WTC11 (cell line): ENCODE measurements at regions not wholly inside any gene's neighbourhood (a gene's known extent, or its start where the extent isn't known, plus 50 kb on each side); places are given as distances from the start of the nearest gene placed in this dataset.

ENCODE experiments used
- ATAC-seq: fragments of 200-7000 bp; cut with Tn5 transposase; 2 replicates; pipeline ENCODE4 v1.10.0; 2021; ENCODE audit warnings: mild to moderate bottlenecking, moderate library complexity
- CTCF ChIA-PET: fragments of 300-600 bp; sonication (Branson Sonifier 250); formaldehyde crosslinking; loops from one replicate; lab custom pipeline; 2021; ENCODE audit warnings: antibody characterized with exemption; lab: Charles Lee
- POLR2A ChIA-PET: fragments of 350-600 bp; sonication (Branson Sonifier 250); formaldehyde crosslinking; loops from one replicate; lab custom pipeline; 2021; ENCODE audit warnings: antibody characterized with exemption; lab: Charles Lee
- DNase-seq: peaks from one replicate; pipeline ENCODE4 v3.0.0; 2021; ENCODE audit warnings: low spot score
- H3K27ac Mint-ChIP-seq: 2 replicates; pipeline ENCODE4 v1.8.0; 2021; ENCODE audit warnings: mixed read lengths
- H3K27me3 Mint-ChIP-seq: 2 replicates; pipeline ENCODE4 v1.8.0; 2021; ENCODE audit warnings: low read depth, mild to moderate bottlenecking, moderate library complexity, mixed read lengths
- H3K36me3 Mint-ChIP-seq: 2 replicates; pipeline ENCODE4 v1.8.0; 2021; ENCODE audit warnings: mixed read lengths
- H3K4me1 Mint-ChIP-seq: 2 replicates; pipeline ENCODE4 v1.8.0; 2022; ENCODE audit warnings: mixed read lengths
- H3K4me3 Mint-ChIP-seq: 2 replicates; pipeline ENCODE4 v1.8.0; 2021; ENCODE audit warnings: mild to moderate bottlenecking, moderate library complexity, mixed read lengths
- H3K9me3 Mint-ChIP-seq: 2 replicates; pipeline ENCODE4 v1.8.0; 2021; ENCODE audit warnings: mixed read lengths
- CREB1 ChIP-seq: sonication (generic); formaldehyde crosslinking; IDR thresholded peaks from 2 replicates; pipeline ENCODE4 v1.8.0; 2023; ENCODE audit warnings: mild to moderate bottlenecking, missing genetic modification reagents
- EMX1 ChIP-seq: fragments of 250-450 bp; sonication (Bioruptor Pico); IDR thresholded peaks from 2 replicates; pipeline ENCODE4 v1.8.0; 2021; ENCODE audit warnings: mild to moderate bottlenecking
- ESRRA ChIP-seq: sonication (generic); formaldehyde crosslinking; IDR thresholded peaks from 2 replicates; pipeline ENCODE4 v1.8.1; 2022; ENCODE audit warnings: mild to moderate bottlenecking, missing genetic modification reagents, borderline replicate concordance
- FOXJ3 ChIP-seq: sonication (generic); formaldehyde crosslinking; IDR thresholded peaks from 2 replicates; pipeline ENCODE4 v1.9.0; 2021; ENCODE audit warnings: missing genetic modification reagents, mild to moderate bottlenecking, borderline replicate concordance
- FOXP1 ChIP-seq: sonication (generic); formaldehyde crosslinking; IDR thresholded peaks from 2 replicates; pipeline ENCODE4 v1.8.0; 2022; ENCODE audit warnings: missing genetic modification reagents, mild to moderate bottlenecking, moderate library complexity, borderline replicate concordance
- GABPB1 ChIP-seq: sonication (generic); formaldehyde crosslinking; IDR thresholded peaks from 2 replicates; pipeline ENCODE4 v1.8.1; 2023; ENCODE audit warnings: mild to moderate bottlenecking, missing genetic modification reagents
- GRHL2 ChIP-seq: fragments of 250-450 bp; sonication (Bioruptor Pico); IDR thresholded peaks from 2 replicates; pipeline ENCODE4 v1.8.0; 2022; ENCODE audit warnings: mild to moderate bottlenecking, moderate library complexity; ENCODE audit not compliant: insufficient replicate concordance, severe bottlenecking
- JUN ChIP-seq: sonication (generic); formaldehyde crosslinking; IDR thresholded peaks from 2 replicates; pipeline ENCODE4 v1.8.0; 2023; ENCODE audit warnings: mild to moderate bottlenecking, missing genetic modification reagents
- NFATC4 ChIP-seq: fragments of 250-450 bp; sonication (Bioruptor Pico); IDR thresholded peaks from 2 replicates; pipeline ENCODE4 v1.9.0; 2021; ENCODE audit warnings: mild to moderate bottlenecking
- OVOL2 ChIP-seq: fragments of 250-450 bp; sonication (Bioruptor Pico); IDR thresholded peaks from 2 replicates; pipeline ENCODE4 v1.9.0; 2021; ENCODE audit warnings: mild to moderate bottlenecking, borderline replicate concordance
- PRRX2 ChIP-seq: fragments of 250-450 bp; sonication (Bioruptor Pico); IDR thresholded peaks from 2 replicates; pipeline ENCODE4 v1.8.0; 2021; ENCODE audit warnings: mild to moderate bottlenecking
- RELA ChIP-seq: sonication (generic); formaldehyde crosslinking; IDR thresholded peaks from 2 replicates; pipeline ENCODE4 v1.8.1; 2022; ENCODE audit warnings: missing genetic modification reagents, mild to moderate bottlenecking, borderline replicate concordance
- SMAD3 ChIP-seq: sonication (generic); formaldehyde crosslinking; IDR thresholded peaks from 2 replicates; pipeline ENCODE4 v1.8.0; 2022; ENCODE audit warnings: missing genetic modification reagents, mild to moderate bottlenecking, borderline replicate concordance
- SOX15 ChIP-seq: fragments of 250-450 bp; sonication (Bioruptor Pico); IDR thresholded peaks from 2 replicates; pipeline ENCODE4 v1.9.0; 2021; ENCODE audit warnings: mild to moderate bottlenecking
- ZNF138 ChIP-seq: sonication (generic); formaldehyde crosslinking; conservative IDR thresholded peaks from 2 replicates; pipeline ENCODE4 v1.8.1; 2022; ENCODE audit warnings: mild to moderate bottlenecking, moderate library complexity, missing genetic modification reagents
- ZNF232 ChIP-seq: sonication (generic); formaldehyde crosslinking; IDR thresholded peaks from 2 replicates; pipeline ENCODE4 v1.8.0; 2022; ENCODE audit warnings: mild to moderate bottlenecking, missing genetic modification reagents
- ZNF317 ChIP-seq: sonication (generic); formaldehyde crosslinking; IDR thresholded peaks from 2 replicates; pipeline ENCODE4 v1.8.1; 2023; ENCODE audit warnings: low read depth, mild to moderate bottlenecking, moderate library complexity, missing genetic modification reagents, borderline replicate concordance
- ZNF423 ChIP-seq: fragments of 250-450 bp; sonication (Bioruptor Pico); IDR thresholded peaks from 2 replicates; pipeline ENCODE4 v2.1.2; 2022; ENCODE audit warnings: mild to moderate bottlenecking, moderate library complexity
- TF ChIP-seq, protein P1 (sequence below): fragments of 250-450 bp; sonication (Bioruptor Pico); IDR thresholded peaks from 2 replicates; pipeline ENCODE4 v2.1.2; 2022; ENCODE audit warnings: mild to moderate bottlenecking, moderate library complexity
- TF ChIP-seq, protein P2 (sequence below): fragments of 250-450 bp; sonication (Bioruptor Pico); IDR thresholded peaks from 2 replicates; pipeline ENCODE4 v1.9.0; 2021; ENCODE audit warnings: mild to moderate bottlenecking, borderline replicate concordance
- TF ChIP-seq, protein P3 (sequence below): sonication (generic); formaldehyde crosslinking; IDR thresholded peaks from 2 replicates; pipeline ENCODE4 v1.8.1; 2023; ENCODE audit warnings: mild to moderate bottlenecking, moderate library complexity, missing genetic modification reagents
- TF ChIP-seq, protein P4 (sequence below): sonication (generic); formaldehyde crosslinking; IDR thresholded peaks from 2 replicates; pipeline ENCODE4 v1.8.1; 2023; ENCODE audit warnings: mild to moderate bottlenecking, missing genetic modification reagents

DNA sequence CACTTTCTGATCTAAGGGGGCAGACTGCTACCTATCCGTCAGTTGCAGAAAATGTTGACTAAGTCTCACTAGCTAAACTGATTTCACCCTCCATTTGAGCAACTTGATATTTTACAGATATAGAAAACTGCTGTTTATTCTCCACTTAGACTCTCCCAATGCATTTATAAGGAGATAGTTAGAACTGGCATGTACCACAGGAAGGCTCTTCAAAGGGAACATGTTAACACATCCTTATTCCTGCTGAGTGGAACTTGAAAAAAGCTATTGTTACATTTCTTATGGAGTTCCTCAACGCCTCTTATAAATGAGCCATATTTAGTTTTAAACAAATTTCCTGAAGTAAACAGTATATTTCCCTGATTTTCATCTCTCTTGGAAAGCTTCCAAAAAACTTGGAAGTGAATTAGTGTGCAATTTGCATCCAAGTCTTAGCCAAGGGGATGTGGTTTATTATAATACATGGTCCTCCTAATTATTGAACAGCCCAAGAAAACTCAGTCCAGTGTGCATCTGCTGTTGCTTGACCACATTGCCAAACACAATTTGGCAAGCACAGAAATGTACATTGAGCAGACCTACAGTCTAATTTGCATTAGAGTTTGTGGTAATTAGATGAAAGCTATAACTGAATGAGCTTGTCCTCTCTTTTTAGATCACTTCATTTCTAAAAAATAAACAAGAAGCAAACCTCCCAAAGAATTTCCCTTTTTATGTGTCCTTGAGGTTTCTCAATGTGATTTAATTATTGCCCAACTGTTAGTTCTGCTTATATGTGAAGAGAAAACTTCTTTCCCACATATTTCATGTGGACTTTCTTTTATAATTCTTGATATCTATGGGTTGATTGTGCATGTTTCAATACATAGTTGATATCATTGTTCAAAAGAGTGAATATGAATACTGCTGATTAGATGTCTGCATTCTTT, 72.6 kb upstream of the DPH6 start:
- ChIA-PET POLR2A (no interaction called here), CTCF (no interaction called here)
- DNase-seq (no peak), ATAC-seq (no peak)
- Mint-ChIP-seq H3K27me3 (no peaks in the 10 kb centered on the region), H3K4me1 (no peaks in the 10 kb centered on the region), H3K27ac (no peak overlapping the region), H3K4me3 (no peak overlapping the region), H3K36me3 (no peaks in the 10 kb centered on the region), H3K9me3 (no peaks in the 10 kb centered on the region)
- no peak for TF ChIP-seq JUN (CRISPR knock-in tag)
- no peak for TF ChIP-seq EMX1 (CRISPR knock-in tag)
- no peak for TF ChIP-seq ZNF232
- TF ChIP-seq FOXP1 (CRISPR knock-in tag) = no peak
- TF ChIP-seq SOX15 = no peak
- no peak for TF ChIP-seq ZNF317 (CRISPR knock-in tag)
- TF ChIP-seq ESRRA (CRISPR knock-in tag) = no peak
- TF ChIP-seq OVOL2 (CRISPR knock-in tag) = no peak
- TF ChIP-seq ZNF423 (CRISPR knock-in tag) = no peak

DNA sequence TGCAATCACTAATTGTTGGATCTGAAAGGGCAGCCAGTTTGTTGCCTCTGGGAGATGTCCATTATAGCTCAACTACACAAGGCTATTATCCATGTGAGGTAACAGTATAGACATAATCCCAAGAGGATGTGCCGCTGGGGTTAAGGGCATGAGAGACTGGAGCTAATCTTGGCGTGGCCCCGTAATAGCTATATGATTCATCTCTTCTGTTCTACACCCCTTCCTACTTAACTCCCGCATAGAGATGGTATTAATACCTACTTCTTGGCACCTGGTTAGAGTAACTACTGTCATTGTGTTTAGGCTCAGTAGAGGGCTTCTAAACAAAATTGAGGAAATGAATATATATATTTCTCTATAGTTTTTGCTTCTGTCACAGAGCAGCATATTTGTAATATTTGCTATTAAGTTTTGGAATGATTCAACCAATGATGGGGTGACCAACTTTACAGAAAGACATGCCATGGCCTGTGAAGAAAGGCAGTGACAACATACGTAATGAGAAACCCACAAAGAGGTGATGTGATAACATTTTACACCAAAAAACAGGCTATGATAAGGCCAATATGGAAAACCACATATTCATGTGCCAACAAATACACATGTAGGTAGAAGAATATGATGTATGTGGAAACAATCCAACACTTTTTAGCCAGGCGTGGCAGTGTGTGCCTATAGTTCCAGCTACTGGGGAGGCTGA, 76.8 kb upstream of the DPH6 start:
- POLR2A ChIA-PET = no interaction called here
- CTCF ChIA-PET = interaction anchor here (1.6 kb wide), 1 partner anchor 334 kb away, joined by 5 read pairs; no protein-coding TSS in a partner anchor
- no peak for ATAC-seq
- DNase-seq = no peak
- peaks cover 10% of the 10 kb centered on the region for H3K9me3 Mint-ChIP-seq
- no peaks in the 10 kb centered on the region for H3K27me3 Mint-ChIP-seq
- TF ChIP-seq PRRX2 (CRISPR knock-in tag) (no peak), SMAD3 (CRISPR knock-in tag) (no peak), ZNF138 (CRISPR knock-in tag) (no peak), CREB1 (CRISPR knock-in tag) (no peak), FOXP1 (CRISPR knock-in tag) (no peak), FOXJ3 (CRISPR knock-in tag) (no peak), GABPB1 (CRISPR knock-in tag) (no peak), RELA (CRISPR knock-in tag) (no peak), NFATC4 (no peak), GRHL2 (CRISPR knock-in tag) (no peak)
- TF ChIP-seq, protein P1, sequence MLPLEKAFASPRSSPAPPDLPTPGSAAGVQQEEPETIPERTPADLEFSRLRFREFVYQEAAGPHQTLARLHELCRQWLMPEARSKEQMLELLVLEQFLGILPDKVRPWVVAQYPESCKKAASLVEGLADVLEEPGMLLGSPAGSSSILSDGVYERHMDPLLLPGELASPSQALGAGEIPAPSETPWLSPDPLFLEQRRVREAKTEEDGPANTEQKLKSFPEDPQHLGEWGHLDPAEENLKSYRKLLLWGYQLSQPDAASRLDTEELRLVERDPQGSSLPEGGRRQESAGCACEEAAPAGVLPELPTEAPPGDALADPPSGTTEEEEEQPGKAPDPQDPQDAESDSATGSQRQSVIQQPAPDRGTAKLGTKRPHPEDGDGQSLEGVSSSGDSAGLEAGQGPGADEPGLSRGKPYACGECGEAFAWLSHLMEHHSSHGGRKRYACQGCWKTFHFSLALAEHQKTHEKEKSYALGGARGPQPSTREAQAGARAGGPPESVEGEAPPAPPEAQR (CRISPR knock-in tag) = no peak
- TF ChIP-seq, protein P2, sequence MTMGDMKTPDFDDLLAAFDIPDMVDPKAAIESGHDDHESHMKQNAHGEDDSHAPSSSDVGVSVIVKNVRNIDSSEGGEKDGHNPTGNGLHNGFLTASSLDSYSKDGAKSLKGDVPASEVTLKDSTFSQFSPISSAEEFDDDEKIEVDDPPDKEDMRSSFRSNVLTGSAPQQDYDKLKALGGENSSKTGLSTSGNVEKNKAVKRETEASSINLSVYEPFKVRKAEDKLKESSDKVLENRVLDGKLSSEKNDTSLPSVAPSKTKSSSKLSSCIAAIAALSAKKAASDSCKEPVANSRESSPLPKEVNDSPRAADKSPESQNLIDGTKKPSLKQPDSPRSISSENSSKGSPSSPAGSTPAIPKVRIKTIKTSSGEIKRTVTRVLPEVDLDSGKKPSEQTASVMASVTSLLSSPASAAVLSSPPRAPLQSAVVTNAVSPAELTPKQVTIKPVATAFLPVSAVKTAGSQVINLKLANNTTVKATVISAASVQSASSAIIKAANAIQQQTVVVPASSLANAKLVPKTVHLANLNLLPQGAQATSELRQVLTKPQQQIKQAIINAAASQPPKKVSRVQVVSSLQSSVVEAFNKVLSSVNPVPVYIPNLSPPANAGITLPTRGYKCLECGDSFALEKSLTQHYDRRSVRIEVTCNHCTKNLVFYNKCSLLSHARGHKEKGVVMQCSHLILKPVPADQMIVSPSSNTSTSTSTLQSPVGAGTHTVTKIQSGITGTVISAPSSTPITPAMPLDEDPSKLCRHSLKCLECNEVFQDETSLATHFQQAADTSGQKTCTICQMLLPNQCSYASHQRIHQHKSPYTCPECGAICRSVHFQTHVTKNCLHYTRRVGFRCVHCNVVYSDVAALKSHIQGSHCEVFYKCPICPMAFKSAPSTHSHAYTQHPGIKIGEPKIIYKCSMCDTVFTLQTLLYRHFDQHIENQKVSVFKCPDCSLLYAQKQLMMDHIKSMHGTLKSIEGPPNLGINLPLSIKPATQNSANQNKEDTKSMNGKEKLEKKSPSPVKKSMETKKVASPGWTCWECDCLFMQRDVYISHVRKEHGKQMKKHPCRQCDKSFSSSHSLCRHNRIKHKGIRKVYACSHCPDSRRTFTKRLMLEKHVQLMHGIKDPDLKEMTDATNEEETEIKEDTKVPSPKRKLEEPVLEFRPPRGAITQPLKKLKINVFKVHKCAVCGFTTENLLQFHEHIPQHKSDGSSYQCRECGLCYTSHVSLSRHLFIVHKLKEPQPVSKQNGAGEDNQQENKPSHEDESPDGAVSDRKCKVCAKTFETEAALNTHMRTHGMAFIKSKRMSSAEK (CRISPR knock-in tag) = no peak
- TF ChIP-seq, protein P3, sequence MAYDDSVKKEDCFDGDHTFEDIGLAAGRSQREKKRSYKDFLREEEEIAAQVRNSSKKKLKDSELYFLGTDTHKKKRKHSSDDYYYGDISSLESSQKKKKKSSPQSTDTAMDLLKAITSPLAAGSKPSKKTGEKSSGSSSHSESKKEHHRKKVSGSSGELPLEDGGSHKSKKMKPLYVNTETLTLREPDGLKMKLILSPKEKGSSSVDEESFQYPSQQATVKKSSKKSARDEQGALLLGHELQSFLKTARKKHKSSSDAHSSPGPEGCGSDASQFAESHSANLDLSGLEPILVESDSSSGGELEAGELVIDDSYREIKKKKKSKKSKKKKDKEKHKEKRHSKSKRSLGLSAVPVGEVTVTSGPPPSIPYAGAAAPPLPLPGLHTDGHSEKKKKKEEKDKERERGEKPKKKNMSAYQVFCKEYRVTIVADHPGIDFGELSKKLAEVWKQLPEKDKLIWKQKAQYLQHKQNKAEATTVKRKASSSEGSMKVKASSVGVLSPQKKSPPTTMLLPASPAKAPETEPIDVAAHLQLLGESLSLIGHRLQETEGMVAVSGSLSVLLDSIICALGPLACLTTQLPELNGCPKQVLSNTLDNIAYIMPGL (CRISPR knock-in tag) = no peak
- TF ChIP-seq, protein P4, sequence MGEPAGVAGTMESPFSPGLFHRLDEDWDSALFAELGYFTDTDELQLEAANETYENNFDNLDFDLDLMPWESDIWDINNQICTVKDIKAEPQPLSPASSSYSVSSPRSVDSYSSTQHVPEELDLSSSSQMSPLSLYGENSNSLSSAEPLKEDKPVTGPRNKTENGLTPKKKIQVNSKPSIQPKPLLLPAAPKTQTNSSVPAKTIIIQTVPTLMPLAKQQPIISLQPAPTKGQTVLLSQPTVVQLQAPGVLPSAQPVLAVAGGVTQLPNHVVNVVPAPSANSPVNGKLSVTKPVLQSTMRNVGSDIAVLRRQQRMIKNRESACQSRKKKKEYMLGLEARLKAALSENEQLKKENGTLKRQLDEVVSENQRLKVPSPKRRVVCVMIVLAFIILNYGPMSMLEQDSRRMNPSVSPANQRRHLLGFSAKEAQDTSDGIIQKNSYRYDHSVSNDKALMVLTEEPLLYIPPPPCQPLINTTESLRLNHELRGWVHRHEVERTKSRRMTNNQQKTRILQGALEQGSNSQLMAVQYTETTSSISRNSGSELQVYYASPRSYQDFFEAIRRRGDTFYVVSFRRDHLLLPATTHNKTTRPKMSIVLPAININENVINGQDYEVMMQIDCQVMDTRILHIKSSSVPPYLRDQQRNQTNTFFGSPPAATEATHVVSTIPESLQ (CRISPR knock-in tag) = no peak
- TF ChIP-seq, all 79 proteins: peak for 0
- Mint-ChIP-seq H3K4me1 (peaks cover 7% of the 10 kb centered on the region; the same call in 1 of the 2 replicates), H3K27ac (no peak overlapping the region), H3K36me3 (0 out of 2 replicates have a peak, but pooled peaks cover 3% of the 10 kb centered on the region), H3K4me3 (no peak overlapping the region)
